SK-N-SH (cell line): ENCODE measurements at regions not wholly inside any gene's neighbourhood (a gene's known extent, or its start where the extent isn't known, plus 50 kb on each side); places are given as distances from the start of the nearest gene placed in this dataset.

Experiments
- CTCF ChIA-PET: fragments of 300-600, 350-600 bp; formaldehyde crosslinking; extraction: SDS; loops from one replicate; lab custom pipeline; 2021; lab: Yijun Ruan, JAX
- POLR2A ChIA-PET: fragments of 350-600 bp; sonication (Branson Sonifier 250); formaldehyde crosslinking; extraction: SDS; loops from one replicate; lab custom pipeline; 2020; ENCODE audit warnings: antibody characterized with exemption, inconsistent platforms; lab: Yijun Ruan, JAX
- DNase-seq: peaks from one replicate; pipeline ENCODE4 v3.0.0; 2012
- H2AFZ ChIP-seq: fragments of 200-600 bp; sonication (generic); 2 replicates; pipeline ENCODE4 v1.8.1; 2016; ENCODE audit warnings: antibody characterized with exemption, mild to moderate bottlenecking, low read depth
- H3F3A ChIP-seq: fragments of 200-600 bp; sonication (generic); replicated peaks from 2 replicates; pipeline ENCODE3; 2016; ENCODE audit warnings: antibody characterized with exemption, mild to moderate bottlenecking; ENCODE audit not compliant: insufficient read depth
- H3K27ac ChIP-seq, 2 experiments: fragments of 200-500 bp in 1 of 2; fragments of 200-600 bp in 1 of 2; sonication (Bioruptor generic) in 1 of 2; sonication (generic), shearing (Covaris generic) in 1 of 2; 2 replicates each; pipeline versions ENCODE4 v1.5.1 to v1.6.1; 2014 to 2016; ENCODE audit warnings: low read depth in 2 of 2, inconsistent platforms in 1 of 2, low read length in 1 of 2, mild to moderate bottlenecking in 1 of 2, mixed read lengths in 1 of 2
- H3K27me3 ChIP-seq: fragments of 200-600 bp; sonication (generic), shearing (Covaris generic); 2 replicates; pipeline ENCODE4 v1.6.1; 2016; ENCODE audit warnings: mixed run types; ENCODE audit not compliant: insufficient read depth
- H3K36me3 ChIP-seq, 2 experiments: fragments of 200-500 bp in 1 of 2; fragments of 200-600 bp in 1 of 2; sonication (Bioruptor generic) in 1 of 2; sonication (generic) in 1 of 2; replicated peaks in 1 of 2; 2 replicates each; pipeline versions ENCODE3 to v1.5.1; 2014 to 2016; ENCODE audit warnings: low read length in 1 of 2, mild to moderate bottlenecking in 1 of 2; ENCODE audit not compliant: insufficient read depth in 2 of 2, control insufficient read depth in 1 of 2
- H3K4me1 ChIP-seq, 2 experiments: fragments of 200-500 bp in 1 of 2; fragments of 200-600 bp in 1 of 2; sonication (Bioruptor generic) in 1 of 2; sonication (generic), shearing (Covaris generic) in 1 of 2; 2 replicates each; pipeline versions ENCODE4 v1.5.1 to v1.6.1; 2014 to 2016; ENCODE audit warnings: low read depth in 1 of 2, low read length in 1 of 2, mixed run types in 1 of 2; ENCODE audit not compliant: insufficient read depth in 2 of 2, control insufficient read depth in 1 of 2
- H3K4me2 ChIP-seq: fragments of 200-600 bp; sonication (generic), shearing (Covaris generic); 2 replicates; pipeline ENCODE4 v1.6.1; 2017; ENCODE audit warnings: mixed run types
- H3K4me3 ChIP-seq, 2 experiments: fragments of 200-500 bp in 1 of 2; fragments of 200-600 bp in 1 of 2; sonication (Bioruptor generic) in 1 of 2; sonication (generic), shearing (Covaris generic) in 1 of 2; 2 replicates each; pipeline versions ENCODE4 v1.5.1 to v1.8.1; 2014 to 2016; ENCODE audit warnings: low read depth in 2 of 2, inconsistent platforms in 1 of 2, low read length in 1 of 2, mild to moderate bottlenecking in 1 of 2, mixed read lengths in 1 of 2, moderate library complexity in 1 of 2
- H3K79me2 ChIP-seq: fragments of 200-600 bp; sonication (generic); 2 replicates; pipeline ENCODE4 v1.8.1; 2017; ENCODE audit warnings: mild to moderate bottlenecking; ENCODE audit not compliant: insufficient read depth
- H3K9ac ChIP-seq: fragments of 200-600 bp; sonication (generic); 2 replicates; pipeline ENCODE4 v1.6.1; 2017; ENCODE audit warnings: mixed run types
- H3K9me2 ChIP-seq: fragments of 200-600 bp; sonication (generic); 2 replicates; pipeline ENCODE4 v1.6.1; 2017; ENCODE audit warnings: mixed run types
- H3K9me3 ChIP-seq: fragments of 200-600 bp; sonication (generic); 2 replicates; pipeline ENCODE4 v1.6.1; 2017; ENCODE audit warnings: mixed run types, mild to moderate bottlenecking, moderate library complexity
- H4K20me1 ChIP-seq: fragments of 200-600 bp; sonication (generic); 2 replicates; pipeline ENCODE4 v1.6.1; 2017; ENCODE audit warnings: mild to moderate bottlenecking, mixed run types; ENCODE audit not compliant: insufficient read depth
- CHD2 ChIP-seq: fragments of 150-350 bp; IDR thresholded peaks from 2 replicates; pipeline ENCODE4 v1.6.1; 2018; ENCODE audit warnings: low read length; ENCODE audit not compliant: partially characterized antibody
- ELF1 ChIP-seq: IDR thresholded peaks from 2 replicates; pipeline ENCODE4 v1.4.0; 2012
- EZH2phosphoT487 ChIP-seq: fragments of 200-600 bp; sonication (generic); IDR thresholded peaks from 2 replicates; pipeline ENCODE4 v1.6.1; 2017; ENCODE audit warnings: low read depth, mixed run types, mild to moderate bottlenecking, antibody characterized with exemption, moderate library complexity, borderline replicate concordance
- GABPA ChIP-seq: IDR thresholded peaks from 2 replicates; pipeline ENCODE4 v1.4.0; 2012; ENCODE audit warnings: low read depth, mild to moderate bottlenecking
- IRF3 ChIP-seq: fragments of 150-350 bp; IDR thresholded peaks from 2 replicates; pipeline ENCODE4 v1.6.1; 2016; ENCODE audit warnings: mild to moderate bottlenecking, low read depth, low read length
- MAX ChIP-seq: IDR thresholded peaks from 2 replicates; pipeline ENCODE4 v1.4.0; 2012; ENCODE audit warnings: low read depth
- MEF2A ChIP-seq: IDR thresholded peaks from 2 replicates; pipeline ENCODE4 v1.4.0; 2012; ENCODE audit warnings: low read depth, borderline replicate concordance
- MXI1 ChIP-seq: IDR thresholded peaks from 2 replicates; pipeline ENCODE4 v1.6.1; 2012; ENCODE audit warnings: mild to moderate bottlenecking, low read depth, low read length, improper control_type of control experiment
- POLR2AphosphoS5 ChIP-seq: IDR thresholded peaks from 2 replicates; pipeline ENCODE4 v1.6.1; 2012; ENCODE audit warnings: low read depth, low read length
- RCOR1 ChIP-seq: fragments of 150-350 bp; IDR thresholded peaks from 2 replicates; pipeline ENCODE4 v1.6.1; 2017; ENCODE audit warnings: antibody characterized with exemption, low read length
- REST ChIP-seq: IDR thresholded peaks from 2 replicates; pipeline ENCODE4 v1.6.1; 2012; ENCODE audit warnings: mild to moderate bottlenecking, low read depth, low read length, moderate library complexity
- RFX5 ChIP-seq: IDR thresholded peaks from 2 replicates; pipeline ENCODE4 v1.6.1; 2012; ENCODE audit warnings: mild to moderate bottlenecking, improper control_type of control experiment, low read length
- RXRA ChIP-seq: IDR thresholded peaks from 2 replicates; pipeline ENCODE4 v1.4.0; 2012; ENCODE audit warnings: low read depth, mild to moderate bottlenecking, borderline replicate concordance
- SIN3A ChIP-seq: IDR thresholded peaks from 2 replicates; pipeline ENCODE4 v1.6.1; 2012; ENCODE audit warnings: low read depth, mild to moderate bottlenecking, low read length, moderate library complexity, borderline replicate concordance
- TCF12 ChIP-seq: IDR thresholded peaks from 2 replicates; pipeline ENCODE4 v1.4.0; 2012
- TEAD4 ChIP-seq: IDR thresholded peaks from 2 replicates; pipeline ENCODE4 v1.4.0; 2012; ENCODE audit warnings: mild to moderate bottlenecking, borderline replicate concordance; ENCODE audit not compliant: insufficient read depth
- USF2 ChIP-seq: fragments of 150-350 bp; IDR thresholded peaks from 2 replicates; pipeline ENCODE4 v1.6.1; 2017; ENCODE audit warnings: antibody characterized with exemption, low read length, low read depth, borderline replicate concordance
- ZBTB33 ChIP-seq: IDR thresholded peaks from 2 replicates; pipeline ENCODE4 v1.4.0; 2012; ENCODE audit warnings: low read depth, borderline replicate concordance
- WGBS: methylation state at CpG from one replicate; pipeline ENCODE4 v1.1.6; 2017; ENCODE audit warnings: low lambda C conversion rate; 5-methylcytosine and 5-hydroxymethylcytosine counted together

GRCh38 chr18:39998317-39998716, 1956.7 kb upstream of the PIK3C3 start (continued):
- TF ChIP-seq REST (no peak), IRF3 (no peak), RFX5 (no peak), TEAD4 (no peak), SIN3A (no peak), CHD2 (no peak), EZH2phosphoT487 (no peak), MAX (no peak), MXI1 (no peak)
- TF ChIP-seq, all 33 proteins: peak for 0

GRCh38 chr18:39994498-39994897, 1960.5 kb upstream of the PIK3C3 start:
- H3K9me2 ChIP-seq = no peaks in the 10 kb centered on the region
- no peak overlapping the region for H3K4me2 ChIP-seq
- DNase-seq = no peak
- H3K36me3 ChIP-seq = no peaks in the 10 kb centered on the region
- no peaks in the 10 kb centered on the region for H3F3A ChIP-seq
- no peaks in the 10 kb centered on the region for H3K4me1 ChIP-seq
- no peaks in the 10 kb centered on the region for H3K79me2 ChIP-seq
- ChIA-PET POLR2A (no interaction called here), CTCF (no interaction called here)
- H3K27me3 ChIP-seq = no peaks in the 10 kb centered on the region
- no peak overlapping the region for H3K4me3 ChIP-seq
- no peaks in the 10 kb centered on the region for H3K9me3 ChIP-seq
- TF ChIP-seq ZBTB33 (no peak), IRF3 (no peak), POLR2AphosphoS5 (no peak), MEF2A (no peak), GABPA (no peak), ELF1 (no peak), TCF12 (no peak), USF2 (no peak), RCOR1 (no peak), RXRA (no peak)
- H2AFZ ChIP-seq = no peak overlapping the region
- no peaks in the 10 kb centered on the region for H4K20me1 ChIP-seq
- H3K9ac ChIP-seq = no peak overlapping the region
- 41% methylated on average over 2 of the region's 2 CpGs for WGBS
- H3K27ac ChIP-seq = no peak overlapping the region
